GM12878 (cell line): ENCODE measurements at regions not wholly inside any gene's neighbourhood (a gene's known extent, or its start where the extent isn't known, plus 50 kb on each side); places are given as distances from the start of the nearest gene placed in this dataset.

ENCODE experiments used
- POLR2A ChIP-seq: IDR thresholded peaks from 2 replicates; pipeline ENCODE4 v1.6.1; 2011; ENCODE audit warnings: low read depth, mild to moderate bottlenecking, low read length
- SMC3 ChIP-seq: IDR thresholded peaks from 2 replicates; pipeline ENCODE4 v1.6.1; 2011; ENCODE audit warnings: low read length, improper control_type of control experiment, borderline replicate concordance
- SPI1 ChIP-seq: IDR thresholded peaks from 2 replicates; pipeline ENCODE4 v1.6.1; 2011; ENCODE audit warnings: low read depth, mild to moderate bottlenecking, low read length, moderate library complexity, borderline replicate concordance; ENCODE audit not compliant: insufficient read depth
- TF ChIP-seq, protein P1 (sequence below): IDR thresholded peaks from 2 replicates; pipeline ENCODE4 v1.6.1; 2011; ENCODE audit warnings: low read depth, mild to moderate bottlenecking, low read length, moderate library complexity, borderline replicate concordance; ENCODE audit errors: extremely low read depth
- TF ChIP-seq, protein P2 (sequence below), 3 experiments: IDR thresholded peaks in 2 of 3; conservative IDR thresholded peaks in 1 of 3; 2 replicates each; pipeline ENCODE4 v1.5.1; 2011; ENCODE audit warnings: low read depth in 3 of 3, low read length in 3 of 3, mild to moderate bottlenecking in 3 of 3, control low read depth in 2 of 3, moderate library complexity in 2 of 3, inconsistent platforms in 1 of 3, mixed read lengths in 1 of 3; ENCODE audit not compliant: control insufficient read depth in 2 of 3, insufficient read depth in 1 of 3; ENCODE audit errors: extremely low read depth in 1 of 3

DNA sequence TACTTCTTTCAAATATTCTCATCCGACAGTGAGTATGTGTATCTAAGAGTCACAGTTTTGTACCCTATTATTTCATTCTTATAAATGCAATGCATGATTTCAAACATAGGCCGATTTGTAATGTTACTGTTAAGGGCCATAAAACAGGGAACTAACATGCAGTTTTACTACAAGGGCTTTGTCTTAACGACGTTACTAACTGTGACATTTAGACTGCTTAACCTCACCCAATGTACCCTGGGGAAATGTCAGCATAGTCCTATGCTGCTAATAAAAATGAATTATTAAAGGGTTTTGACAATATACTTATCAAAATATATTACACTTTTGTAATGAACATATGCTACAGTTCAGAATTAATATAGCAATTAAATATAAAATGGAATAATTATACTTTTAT, 74.8 kb upstream of the CPXCR1 start:
- TF ChIP-seq, protein P1, sequence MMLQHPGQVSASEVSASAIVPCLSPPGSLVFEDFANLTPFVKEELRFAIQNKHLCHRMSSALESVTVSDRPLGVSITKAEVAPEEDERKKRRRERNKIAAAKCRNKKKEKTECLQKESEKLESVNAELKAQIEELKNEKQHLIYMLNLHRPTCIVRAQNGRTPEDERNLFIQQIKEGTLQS, result no peak
- TF ChIP-seq SMC3, result no peak
- TF ChIP-seq, protein P2, sequence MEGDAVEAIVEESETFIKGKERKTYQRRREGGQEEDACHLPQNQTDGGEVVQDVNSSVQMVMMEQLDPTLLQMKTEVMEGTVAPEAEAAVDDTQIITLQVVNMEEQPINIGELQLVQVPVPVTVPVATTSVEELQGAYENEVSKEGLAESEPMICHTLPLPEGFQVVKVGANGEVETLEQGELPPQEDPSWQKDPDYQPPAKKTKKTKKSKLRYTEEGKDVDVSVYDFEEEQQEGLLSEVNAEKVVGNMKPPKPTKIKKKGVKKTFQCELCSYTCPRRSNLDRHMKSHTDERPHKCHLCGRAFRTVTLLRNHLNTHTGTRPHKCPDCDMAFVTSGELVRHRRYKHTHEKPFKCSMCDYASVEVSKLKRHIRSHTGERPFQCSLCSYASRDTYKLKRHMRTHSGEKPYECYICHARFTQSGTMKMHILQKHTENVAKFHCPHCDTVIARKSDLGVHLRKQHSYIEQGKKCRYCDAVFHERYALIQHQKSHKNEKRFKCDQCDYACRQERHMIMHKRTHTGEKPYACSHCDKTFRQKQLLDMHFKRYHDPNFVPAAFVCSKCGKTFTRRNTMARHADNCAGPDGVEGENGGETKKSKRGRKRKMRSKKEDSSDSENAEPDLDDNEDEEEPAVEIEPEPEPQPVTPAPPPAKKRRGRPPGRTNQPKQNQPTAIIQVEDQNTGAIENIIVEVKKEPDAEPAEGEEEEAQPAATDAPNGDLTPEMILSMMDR (IDR thresholded peaks at IDR 0.05 in 2 of 3, conservative IDR thresholded peaks at IDR 0.05 in 1 of 3; ENCODE audit: control insufficient read depth in 2 of 3, extremely low read depth in 1 of 3, insufficient read depth in 1 of 3, low read depth in 3 of 3, low read length in 3 of 3), result no peak
- no peak for TF ChIP-seq SPI1
- no peak for TF ChIP-seq POLR2A
